ENCODE measurements at regions not wholly inside any gene's neighbourhood (a gene's known extent, or its start where the extent isn't known, plus 50 kb on each side); places are given as distances from the start of the nearest gene placed in this dataset.

DNA sequence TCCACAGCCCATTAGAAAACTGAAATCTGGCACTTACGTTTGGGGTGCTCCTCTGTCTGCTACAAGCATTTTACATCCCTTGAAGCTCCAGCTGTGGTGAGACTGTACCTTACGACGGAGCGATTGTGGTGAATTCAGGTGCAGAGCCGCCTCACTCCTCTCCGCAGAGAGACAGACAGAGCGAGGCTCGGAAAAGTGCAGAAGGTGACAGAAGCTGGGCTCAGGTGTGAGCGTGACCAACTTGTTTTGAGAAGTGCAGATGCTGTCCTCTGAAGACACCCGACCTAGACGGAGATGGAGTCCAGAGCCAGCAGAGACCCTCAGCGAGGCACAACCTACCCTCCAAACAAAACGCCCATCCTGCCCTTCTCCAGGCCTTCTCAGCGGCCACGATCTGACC lies 196.5 kb downstream of the MED10 start:
- no peaks in the 10 kb centered on the region for H3K9me3 Mint-ChIP-seq (ENCODE audit: unreplicated experiment)
- Histone ChIP-seq H2AFZ (ENCODE audit: low read depth, low read length) (no peak overlapping the region), H3K4me3 (ENCODE audit: insufficient read depth, low read depth, low read length) (no peak overlapping the region), H3K27ac (ENCODE audit: low read depth, low read length) (no peak overlapping the region), H3K36me3 (ENCODE audit: insufficient read depth, low read length) (no peaks in the 10 kb centered on the region), H3K4me1 (ENCODE audit: insufficient read depth, low read length) (no peaks in the 10 kb centered on the region), H4K20me1 (ENCODE audit: insufficient read depth, low read length) (no peaks in the 10 kb centered on the region), H3K79me2 (ENCODE audit: insufficient read depth, low read length) (no peaks in the 10 kb centered on the region), H3K9me3 (ENCODE audit: insufficient read depth, low read depth, low read length) (peaks cover 18% of the 10 kb centered on the region), H3K9ac (ENCODE audit: low read length) (no peak overlapping the region), H3K4me2 (ENCODE audit: low read length) (no peak overlapping the region), H3K27me3 (ENCODE audit: insufficient read depth, low read length) (no peaks in the 10 kb centered on the region)
- no peaks in the 10 kb centered on the region for H3K36me3 Mint-ChIP-seq (ENCODE audit: low read depth, unreplicated experiment)
- TF ChIP-seq EZH2 (IDR thresholded peaks at IDR 0.05; ENCODE audit: insufficient read depth, low read length) = no peak
- TF ChIP-seq, protein P1, sequence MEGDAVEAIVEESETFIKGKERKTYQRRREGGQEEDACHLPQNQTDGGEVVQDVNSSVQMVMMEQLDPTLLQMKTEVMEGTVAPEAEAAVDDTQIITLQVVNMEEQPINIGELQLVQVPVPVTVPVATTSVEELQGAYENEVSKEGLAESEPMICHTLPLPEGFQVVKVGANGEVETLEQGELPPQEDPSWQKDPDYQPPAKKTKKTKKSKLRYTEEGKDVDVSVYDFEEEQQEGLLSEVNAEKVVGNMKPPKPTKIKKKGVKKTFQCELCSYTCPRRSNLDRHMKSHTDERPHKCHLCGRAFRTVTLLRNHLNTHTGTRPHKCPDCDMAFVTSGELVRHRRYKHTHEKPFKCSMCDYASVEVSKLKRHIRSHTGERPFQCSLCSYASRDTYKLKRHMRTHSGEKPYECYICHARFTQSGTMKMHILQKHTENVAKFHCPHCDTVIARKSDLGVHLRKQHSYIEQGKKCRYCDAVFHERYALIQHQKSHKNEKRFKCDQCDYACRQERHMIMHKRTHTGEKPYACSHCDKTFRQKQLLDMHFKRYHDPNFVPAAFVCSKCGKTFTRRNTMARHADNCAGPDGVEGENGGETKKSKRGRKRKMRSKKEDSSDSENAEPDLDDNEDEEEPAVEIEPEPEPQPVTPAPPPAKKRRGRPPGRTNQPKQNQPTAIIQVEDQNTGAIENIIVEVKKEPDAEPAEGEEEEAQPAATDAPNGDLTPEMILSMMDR (IDR thresholded peaks at IDR 0.05; ENCODE audit: insufficient read depth, low read depth, low read length) = no peak
- H3K27ac Mint-ChIP-seq (ENCODE audit: unreplicated experiment) = no peak overlapping the region
- FAIRE-seq (no peak), DNase-seq (ENCODE audit: low read depth) (no peak)
- no peaks in the 10 kb centered on the region for H3K4me1 Mint-ChIP-seq (ENCODE audit: low read depth, unreplicated experiment)
- H3K27me3 Mint-ChIP-seq (ENCODE audit: low read depth, unreplicated experiment) = peaks cover 32% of the 10 kb centered on the region
- H3K4me3 Mint-ChIP-seq (ENCODE audit: unreplicated experiment) = no peak overlapping the region

DNA sequence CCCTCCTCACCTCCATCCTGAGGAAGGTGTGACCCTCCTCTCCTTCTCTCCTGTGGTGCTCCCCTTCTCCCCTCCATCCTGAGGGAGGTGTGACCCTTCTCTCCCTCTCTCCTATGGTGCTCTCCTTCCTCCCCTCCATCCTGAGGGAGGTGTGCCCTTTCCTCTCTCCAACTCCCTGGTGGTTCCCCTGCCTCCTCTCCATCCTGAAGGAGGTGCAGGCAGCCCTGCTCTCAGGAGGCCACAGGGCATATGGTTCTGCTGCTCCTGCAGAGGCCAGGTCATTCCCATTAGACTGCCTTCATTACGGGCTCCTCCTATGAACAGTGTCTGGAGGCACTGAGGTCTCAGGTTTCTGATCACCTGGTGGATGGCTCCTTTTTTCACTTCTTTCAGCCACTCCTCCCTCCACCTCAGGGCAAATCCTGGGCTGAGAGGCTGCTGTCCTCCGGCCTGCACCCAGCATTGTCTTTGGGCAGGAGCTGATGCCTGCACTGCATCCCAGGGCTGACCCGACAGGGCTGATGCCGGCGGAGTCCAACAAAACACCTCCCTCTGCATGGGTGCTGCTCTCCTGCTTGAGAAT lies 197.1 kb downstream of the MED10 start:
- H3K36me3 ChIP-seq (ENCODE audit: insufficient read depth, low read length) = no peaks in the 10 kb centered on the region
- H3K9me3 ChIP-seq (ENCODE audit: insufficient read depth, low read depth, low read length) = peaks cover 18% of the 10 kb centered on the region
- H3K27me3 ChIP-seq (ENCODE audit: insufficient read depth, low read length) = no peaks in the 10 kb centered on the region
- no peaks in the 10 kb centered on the region for H3K79me2 ChIP-seq (ENCODE audit: insufficient read depth, low read length)
- no peak overlapping the region for H2AFZ ChIP-seq (ENCODE audit: low read depth, low read length)
- no peak for TF ChIP-seq EZH2 (IDR thresholded peaks at IDR 0.05; ENCODE audit: insufficient read depth, low read length)
- TF ChIP-seq, protein P1 (IDR thresholded peaks at IDR 0.05; ENCODE audit: insufficient read depth, low read depth, low read length) = no peak
- no peaks in the 10 kb centered on the region for H3K36me3 Mint-ChIP-seq (ENCODE audit: low read depth, unreplicated experiment)
- H3K27ac Mint-ChIP-seq (ENCODE audit: unreplicated experiment) = no peak overlapping the region
- no peak overlapping the region for H3K4me3 ChIP-seq (ENCODE audit: insufficient read depth, low read depth, low read length)
- peaks cover 29% of the 10 kb centered on the region for H3K27me3 Mint-ChIP-seq (ENCODE audit: low read depth, unreplicated experiment)
- H3K4me3 Mint-ChIP-seq (ENCODE audit: unreplicated experiment) = no peak overlapping the region
- H3K4me2 ChIP-seq (ENCODE audit: low read length) = no peak overlapping the region
- H3K27ac ChIP-seq (ENCODE audit: low read depth, low read length) = no peak overlapping the region
- DNase-seq (ENCODE audit: low read depth) (no peak), FAIRE-seq (no peak)
- no peak overlapping the region for H3K9ac ChIP-seq (ENCODE audit: low read length)
- H3K4me1 ChIP-seq (ENCODE audit: insufficient read depth, low read length) = no peaks in the 10 kb centered on the region
- H3K9me3 Mint-ChIP-seq (ENCODE audit: unreplicated experiment) = no peaks in the 10 kb centered on the region
- H4K20me1 ChIP-seq (ENCODE audit: insufficient read depth, low read length) = no peaks in the 10 kb centered on the region
- no peaks in the 10 kb centered on the region for H3K4me1 Mint-ChIP-seq (ENCODE audit: low read depth, unreplicated experiment)

DNA sequence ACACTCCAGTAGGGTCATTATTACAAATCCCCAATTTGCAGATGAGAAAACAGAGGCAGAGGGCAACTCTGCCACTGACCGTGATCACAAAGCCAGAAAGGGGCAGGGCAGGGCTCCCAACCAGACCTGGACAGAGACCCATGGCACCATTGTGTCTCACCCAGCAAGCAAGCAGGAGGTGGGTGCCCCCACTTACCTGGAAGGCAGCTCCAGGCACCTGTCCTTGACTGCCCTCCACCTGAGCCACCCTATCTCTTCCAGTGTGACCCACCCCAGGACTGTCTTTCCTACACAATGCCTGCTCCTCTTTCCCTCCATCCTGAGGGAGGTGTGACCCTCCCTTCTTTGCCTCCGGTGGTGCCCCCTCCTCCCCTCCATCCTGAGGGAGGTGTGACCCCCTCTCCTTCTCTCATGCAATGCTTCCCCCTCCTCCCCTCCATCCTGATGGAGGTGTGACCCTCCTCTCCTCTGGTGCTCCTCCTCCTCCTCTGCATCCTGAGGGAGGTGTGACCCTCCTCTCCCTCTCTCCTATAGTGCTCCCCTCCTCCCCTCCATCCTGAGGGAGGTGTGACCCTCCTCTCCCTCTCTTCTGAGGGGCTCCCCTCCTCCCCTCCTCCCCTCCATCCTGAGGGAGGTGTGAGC lies 198.0 kb downstream of the MED10 start:
- Mint-ChIP-seq H3K27ac (ENCODE audit: unreplicated experiment) (no peak overlapping the region), H3K4me3 (ENCODE audit: unreplicated experiment) (no peak overlapping the region), H3K9me3 (ENCODE audit: unreplicated experiment) (no peaks in the 10 kb centered on the region), H3K4me1 (ENCODE audit: low read depth, unreplicated experiment) (no peaks in the 10 kb centered on the region), H3K27me3 (ENCODE audit: low read depth, unreplicated experiment) (peaks cover 27% of the 10 kb centered on the region), H3K36me3 (ENCODE audit: low read depth, unreplicated experiment) (no peaks in the 10 kb centered on the region)
- H3K27ac ChIP-seq (ENCODE audit: low read depth, low read length) = no peak overlapping the region
- no peak for TF ChIP-seq EZH2 (IDR thresholded peaks at IDR 0.05; ENCODE audit: insufficient read depth, low read length)
- TF ChIP-seq, protein P1 (IDR thresholded peaks at IDR 0.05; ENCODE audit: insufficient read depth, low read depth, low read length) = no peak
- H3K9ac ChIP-seq (ENCODE audit: low read length) = no peak overlapping the region
- H3K4me2 ChIP-seq (ENCODE audit: low read length) = no peak overlapping the region
- no peaks in the 10 kb centered on the region for H3K4me1 ChIP-seq (ENCODE audit: insufficient read depth, low read length)
- no peaks in the 10 kb centered on the region for H3K27me3 ChIP-seq (ENCODE audit: insufficient read depth, low read length)
- DNase-seq (ENCODE audit: low read depth) (no peak), FAIRE-seq (no peak)
- no peaks in the 10 kb centered on the region for H4K20me1 ChIP-seq (ENCODE audit: insufficient read depth, low read length)
- no peak overlapping the region for H2AFZ ChIP-seq (ENCODE audit: low read depth, low read length)
- H3K79me2 ChIP-seq (ENCODE audit: insufficient read depth, low read length) = no peaks in the 10 kb centered on the region
- H3K4me3 ChIP-seq (ENCODE audit: insufficient read depth, low read depth, low read length) = no peak overlapping the region
- no peaks in the 10 kb centered on the region for H3K36me3 ChIP-seq (ENCODE audit: insufficient read depth, low read length)
- H3K9me3 ChIP-seq (ENCODE audit: insufficient read depth, low read depth, low read length) = peaks cover 16% of the 10 kb centered on the region
